ENCODE measurements at regions not wholly inside any gene's neighbourhood (a gene's known extent, or its start where the extent isn't known, plus 50 kb on each side); places are given as distances from the start of the nearest gene placed in this dataset.

- no peak for TF ChIP-seq CTCF (IDR thresholded peaks at IDR 0.05; ENCODE audit: insufficient read depth, low read length, missing control alignments)
- POLR2A ChIA-PET: no interaction called here
- CTCF ChIA-PET: no interaction called here
- no peak for DNase-seq (ENCODE audit: low read depth, low spot score)
- no peak overlapping the region for H3K4me3 ChIP-seq (ENCODE audit: low read depth, low read length)
These were observed 162.3 kb downstream of the KLF5 start for GRCh38 chr13:73220966-73221720.

- ChIA-PET POLR2A (no interaction called here), CTCF (no interaction called here)
- H3K4me3 ChIP-seq (ENCODE audit: low read depth, low read length): no peak overlapping the region
- TF ChIP-seq CTCF (IDR thresholded peaks at IDR 0.05; ENCODE audit: insufficient read depth, low read length, missing control alignments): no peak
- DNase-seq (ENCODE audit: low read depth, low spot score): no peak
These were observed 159.4 kb downstream of the KLF5 start for GRCh38 chr13:73218181-73218580.

- POLR2A ChIA-PET: no interaction called here
- no peak for TF ChIP-seq CTCF (IDR thresholded peaks at IDR 0.05; ENCODE audit: insufficient read depth, low read length, missing control alignments)
- H3K4me3 ChIP-seq (ENCODE audit: low read depth, low read length): no peak overlapping the region
- CTCF ChIA-PET: interaction anchor here (1.3 kb wide), 1 partner anchor 13 kb away, joined by 4 read pairs; no protein-coding TSS in a partner anchor
- peak; percentile 86 for DNase-seq (ENCODE audit: low read depth, low spot score)
These were observed 157.6 kb downstream of the KLF5 start for GRCh38 chr13:73216381-73216831.

- no peak for TF ChIP-seq CTCF (IDR thresholded peaks at IDR 0.05; ENCODE audit: insufficient read depth, low read length, missing control alignments)
- POLR2A ChIA-PET: interaction anchor here (1.0 kb wide), 1 partner anchor 155 kb away, joined by 3 read pairs; no protein-coding TSS in a partner anchor
- DNase-seq (ENCODE audit: low read depth, low spot score): peak; percentile 74
- CTCF ChIA-PET: interaction anchor here (0.8 kb wide), 1 partner anchor 17 kb away, joined by 3 read pairs; no protein-coding TSS in a partner anchor
- H3K4me3 ChIP-seq (ENCODE audit: low read depth, low read length): no peak overlapping the region
These were observed 157.0 kb downstream of the KLF5 start for GRCh38 chr13:73215823-73216222.

- no peak for TF ChIP-seq CTCF (IDR thresholded peaks at IDR 0.05; ENCODE audit: insufficient read depth, low read length, missing control alignments)
- ChIA-PET POLR2A (no interaction called here), CTCF (no interaction called here)
- DNase-seq (ENCODE audit: low read depth, low spot score): no peak
- no peak overlapping the region for H3K4me3 ChIP-seq (ENCODE audit: low read depth, low read length)
These were observed 153.7 kb downstream of the KLF5 start for GRCh38 chr13:73212482-73212881.

- no peak overlapping the region for H3K4me3 ChIP-seq (ENCODE audit: low read depth, low read length)
- TF ChIP-seq CTCF (IDR thresholded peaks at IDR 0.05; ENCODE audit: insufficient read depth, low read length, missing control alignments): no peak
- ChIA-PET POLR2A (no interaction called here), CTCF (no interaction called here)
- no peak for DNase-seq (ENCODE audit: low read depth, low spot score)
These were observed 151.5 kb downstream of the KLF5 start for GRCh38 chr13:73210218-73210883.
